NCI-H1436 (cell line): ENCODE measurements at regions not wholly inside any gene's neighbourhood (a gene's known extent, or its start where the extent isn't known, plus 50 kb on each side); places are given as distances from the start of the nearest gene placed in this dataset.

ENCODE experiments used
- DNase-seq: peaks from one replicate; lab custom pipeline; 2025; lab: John Stamatoyannopoulos, UW

GRCh38 chr10:2173327-2173726, 436.0 kb upstream of the ADARB2 start:
- DNase-seq: no peak

GRCh38 chr10:2165771-2166460, 428.6 kb upstream of the ADARB2 start:
- no peak for DNase-seq

- DNase-seq: no peak
Observed at GRCh38 chr10:2150288-2150687, 413.0 kb upstream of the ADARB2 start.

- no peak for DNase-seq
Observed at GRCh38 chr10:2145926-2146478, 408.7 kb upstream of the ADARB2 start.

GRCh38 chr10:2145491-2145890, 408.2 kb upstream of the ADARB2 start:
- DNase-seq: no peak

GRCh38 chr10:2144584-2144983, 407.3 kb upstream of the ADARB2 start:
- no peak for DNase-seq

- DNase-seq: no peak
Observed at GRCh38 chr10:2143213-2143835, 406.0 kb upstream of the ADARB2 start.

GRCh38 chr10:2139746-2140145, 402.4 kb upstream of the ADARB2 start:
- no peak for DNase-seq

GRCh38 chr10:2137549-2138174, 400.3 kb upstream of the ADARB2 start:
- peak; percentile 38 for DNase-seq

GRCh38 chr10:2130705-2131305, 393.5 kb upstream of the ADARB2 start:
- no peak for DNase-seq

- no peak for DNase-seq
Observed at GRCh38 chr10:2128991-2129390, 391.7 kb upstream of the ADARB2 start.

- DNase-seq: no peak
Observed at GRCh38 chr10:2124135-2124534, 386.8 kb upstream of the ADARB2 start.

GRCh38 chr10:2122431-2123124, 385.3 kb upstream of the ADARB2 start:
- DNase-seq: no peak

GRCh38 chr10:2121929-2122328, 384.6 kb upstream of the ADARB2 start:
- DNase-seq: no peak

GRCh38 chr10:2121315-2121714, 384.0 kb upstream of the ADARB2 start:
- DNase-seq: no peak

GRCh38 chr10:2120746-2121145, 383.4 kb upstream of the ADARB2 start:
- no peak for DNase-seq

- DNase-seq: no peak
Observed at GRCh38 chr10:2119316-2119715, 382.0 kb upstream of the ADARB2 start.

GRCh38 chr10:2118201-2118600, 380.9 kb upstream of the ADARB2 start:
- DNase-seq: no peak

- DNase-seq: no peak
Observed at GRCh38 chr10:2117641-2118040, 380.3 kb upstream of the ADARB2 start.

- no peak for DNase-seq
Observed at GRCh38 chr10:2111965-2112364, 374.6 kb upstream of the ADARB2 start.

GRCh38 chr10:2108496-2108895, 371.2 kb upstream of the ADARB2 start:
- no peak for DNase-seq

- no peak for DNase-seq
Observed at GRCh38 chr10:2106641-2107040, 369.3 kb upstream of the ADARB2 start.
